Naive B cell (primary cell): ENCODE measurements at regions not wholly inside any gene's neighbourhood (a gene's known extent, or its start where the extent isn't known, plus 50 kb on each side); places are given as distances from the start of the nearest gene placed in this dataset.
"Not testable (repeated sequence)": the region's sequence is repeated elsewhere in the genome, so short reads cannot be mapped to it uniquely, and the experiment has no call there.

ENCODE experiments used
- ATAC-seq, 2 donors: fragments of 150-1000 bp; cut with Tn5 transposase; 2 replicates each; pipeline ENCODE4 v1.10.0; 2021; ENCODE audit warnings: low read depth in 2 of 2, mild to moderate bottlenecking in 2 of 2, moderate library complexity in 2 of 2
- DNase-seq: peaks from one replicate; pipeline ENCODE4 v3.0.0; 2022
- H3K27ac Mint-ChIP-seq, 6 donors: one replicate each; pipeline ENCODE4 v1.8.0; 2020 to 2022; ENCODE audit warnings: mild to moderate bottlenecking in 6 of 6, mixed read lengths in 6 of 6, moderate library complexity in 5 of 6, inconsistent platforms in 2 of 6
- H3K27me3 Mint-ChIP-seq, 3 donors: one replicate each; pipeline ENCODE4 v1.8.0; 2021 to 2022; ENCODE audit warnings: mixed read lengths in 3 of 3, mild to moderate bottlenecking in 1 of 3
- H3K36me3 Mint-ChIP-seq, 2 donors: one replicate each; pipeline ENCODE4 v1.8.0; 2020 to 2022; ENCODE audit warnings: mixed read lengths in 2 of 2, inconsistent platforms in 1 of 2, mild to moderate bottlenecking in 1 of 2
- H3K4me1 Mint-ChIP-seq, 3 donors: one replicate each; pipeline ENCODE4 v1.8.0; 2020 to 2022; ENCODE audit warnings: mixed read lengths in 3 of 3, inconsistent platforms in 1 of 3, mild to moderate bottlenecking in 1 of 3, moderate library complexity in 1 of 3
- H3K4me3 Mint-ChIP-seq, 8 donors: one replicate each; pipeline ENCODE4 v1.8.0; 2020 to 2022; ENCODE audit warnings: mild to moderate bottlenecking in 8 of 8, mixed read lengths in 8 of 8, moderate library complexity in 8 of 8, inconsistent platforms in 2 of 8
- H3K9me3 Mint-ChIP-seq, 7 donors: one replicate each; pipeline ENCODE4 v1.8.0; 2020 to 2022; ENCODE audit warnings: mixed read lengths in 7 of 7, mild to moderate bottlenecking in 5 of 7, inconsistent platforms in 2 of 7, moderate library complexity in 1 of 7

DNA sequence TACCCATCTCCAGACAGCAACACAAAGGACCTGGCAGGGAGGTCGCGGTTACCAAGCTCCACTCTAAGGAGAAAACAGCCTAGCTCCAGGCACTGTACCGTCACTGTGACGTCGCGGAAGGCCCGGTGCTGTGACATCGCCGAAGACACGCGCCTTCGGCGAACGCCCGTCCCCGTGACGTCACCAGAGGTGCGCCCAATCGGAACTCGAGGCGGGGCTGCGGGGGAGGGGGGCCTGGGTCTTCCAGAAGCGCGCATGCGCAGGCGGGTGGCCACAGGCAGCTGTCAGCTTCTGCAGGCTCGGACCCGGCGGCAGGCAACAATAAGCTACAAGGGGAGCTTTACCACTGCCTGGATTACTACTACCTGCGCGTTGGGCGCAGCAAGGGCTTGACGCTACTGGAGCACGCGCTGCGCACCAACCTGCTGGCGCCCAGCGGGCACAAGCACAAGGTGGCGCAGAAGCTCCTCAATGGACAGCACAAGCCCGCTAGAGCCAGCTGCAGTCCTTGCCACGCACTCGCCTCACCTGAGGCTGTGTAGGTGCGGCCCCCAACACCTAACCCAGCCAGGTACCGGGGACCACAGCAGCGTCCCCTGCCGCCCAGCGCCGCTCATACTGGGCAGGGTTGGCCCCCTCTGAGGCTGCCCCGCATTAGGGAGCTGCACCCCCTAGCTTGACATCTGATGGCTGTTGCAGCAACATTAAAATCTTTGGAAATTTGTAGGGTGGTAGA is 208.4 kb downstream of the TPST1 start:
- Mint-ChIP-seq H3K36me3 (no peaks in the 10 kb centered on the region), H3K27ac (peak overlapping the region; percentile 70 to 97 (median 94)), H3K9me3 (no peaks in the 10 kb centered on the region), H3K27me3 (no peaks in the 10 kb centered on the region), H3K4me3 (peak overlapping the region; percentile 72 to 88 (median 80)), H3K4me1 (peaks cover 2 to 18% (median 17%) of the 10 kb centered on the region in 3 donors)
- peak; percentile 87 to 90 for ATAC-seq
- DNase-seq: peak; percentile 72

DNA sequence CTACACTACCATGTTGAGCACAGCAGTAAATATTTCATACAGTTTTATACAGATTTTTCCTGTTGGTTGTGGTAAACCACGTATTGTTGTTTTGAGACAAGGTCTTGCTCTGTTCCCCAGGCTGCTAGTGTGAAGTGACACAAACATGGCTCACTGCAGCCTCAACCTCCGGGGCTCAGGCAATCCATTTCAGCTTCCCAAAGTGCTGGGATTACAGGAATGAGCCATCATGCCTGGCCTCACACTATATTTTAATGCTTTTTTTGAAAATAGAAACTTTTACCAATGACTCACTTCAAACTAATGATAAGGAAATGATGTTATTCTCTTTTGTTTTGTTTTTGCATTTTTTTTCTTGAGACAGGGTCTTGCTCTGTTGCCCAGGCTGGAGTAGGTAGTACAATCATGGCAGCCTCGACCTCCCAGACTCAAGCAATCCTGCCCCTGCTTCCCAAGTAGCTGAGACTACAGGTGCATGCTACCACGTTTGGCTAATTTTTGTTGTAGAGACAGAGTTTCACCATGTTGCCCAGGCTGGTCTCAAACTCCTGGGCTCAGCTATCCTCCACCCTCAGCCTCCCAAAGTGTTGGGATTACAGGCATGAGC is 210.6 kb downstream of the TPST1 start:
- ATAC-seq: no peak
- Mint-ChIP-seq H3K36me3 (no peaks in the 10 kb centered on the region), H3K27me3 (no peaks in the 10 kb centered on the region), H3K9me3 (no peaks in the 10 kb centered on the region), H3K27ac (peak overlapping the region in 2 of 6 donors; percentile 14 to 47), H3K4me1 (peaks cover 2 to 18% (median 17%) of the 10 kb centered on the region in 3 donors), H3K4me3 (peak overlapping the region in 1 of 8 donors; percentile 58)
- no peak for DNase-seq

DNA sequence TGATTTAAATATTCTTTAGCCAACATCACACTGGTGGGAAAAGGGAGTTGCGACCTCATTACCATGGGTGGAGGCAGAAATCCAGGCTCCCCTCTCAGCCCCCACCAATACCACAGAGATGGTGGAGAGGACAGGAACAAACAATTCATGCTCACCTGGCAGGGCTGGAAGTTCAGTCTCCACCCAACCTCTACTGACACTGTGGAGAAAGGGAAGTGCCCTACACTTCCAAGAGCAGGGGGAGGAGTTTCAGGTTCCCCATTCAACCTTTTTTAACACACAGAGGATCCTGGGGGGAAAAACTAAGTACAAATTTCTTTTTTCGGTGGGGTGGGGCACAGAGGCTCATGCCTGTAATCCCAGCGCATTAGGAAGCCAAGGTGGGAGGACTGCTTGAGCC is 210.1 kb upstream of the KCTD7 start:
- Mint-ChIP-seq H3K4me3 (no peak overlapping the region), H3K36me3 (peaks cover 0 to 6% of the 10 kb centered on the region in 2 donors), H3K4me1 (peaks cover 2 to 12% (median 12%) of the 10 kb centered on the region in 3 donors), H3K27ac (no peak overlapping the region), H3K27me3 (no peaks in the 10 kb centered on the region), H3K9me3 (no peaks in the 10 kb centered on the region)
- DNase-seq (no peak), ATAC-seq (no peak)

DNA sequence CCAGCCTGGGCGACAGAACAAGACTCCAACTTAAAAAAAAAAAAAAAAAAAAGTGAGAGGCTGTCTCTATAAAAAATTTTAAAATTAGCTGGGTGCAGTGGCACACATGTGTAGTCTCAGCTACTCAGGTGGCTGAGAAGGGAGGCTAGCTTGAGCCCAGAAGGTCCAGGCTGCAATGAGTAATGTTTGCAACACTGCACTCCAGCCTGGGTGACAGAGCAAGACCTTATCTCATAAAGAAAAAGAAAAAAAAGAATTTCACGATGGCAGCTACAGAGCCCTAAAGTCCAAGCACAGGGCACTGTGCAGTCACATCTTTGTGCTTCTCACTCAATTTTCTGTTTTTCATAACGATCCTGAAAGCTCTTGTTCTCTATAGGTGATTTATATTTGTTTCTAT is 209.5 kb upstream of the KCTD7 start:
- ATAC-seq: no peak
- Mint-ChIP-seq H3K27me3 (no peaks in the 10 kb centered on the region), H3K4me1 (peaks cover 0 to 6% (median 5%) of the 10 kb centered on the region in 3 donors), H3K27ac (no peak overlapping the region), H3K4me3 (no peak overlapping the region), H3K9me3 (no peaks in the 10 kb centered on the region), H3K36me3 (peaks cover 0 to 11% of the 10 kb centered on the region in 2 donors)
- no peak for DNase-seq

DNA sequence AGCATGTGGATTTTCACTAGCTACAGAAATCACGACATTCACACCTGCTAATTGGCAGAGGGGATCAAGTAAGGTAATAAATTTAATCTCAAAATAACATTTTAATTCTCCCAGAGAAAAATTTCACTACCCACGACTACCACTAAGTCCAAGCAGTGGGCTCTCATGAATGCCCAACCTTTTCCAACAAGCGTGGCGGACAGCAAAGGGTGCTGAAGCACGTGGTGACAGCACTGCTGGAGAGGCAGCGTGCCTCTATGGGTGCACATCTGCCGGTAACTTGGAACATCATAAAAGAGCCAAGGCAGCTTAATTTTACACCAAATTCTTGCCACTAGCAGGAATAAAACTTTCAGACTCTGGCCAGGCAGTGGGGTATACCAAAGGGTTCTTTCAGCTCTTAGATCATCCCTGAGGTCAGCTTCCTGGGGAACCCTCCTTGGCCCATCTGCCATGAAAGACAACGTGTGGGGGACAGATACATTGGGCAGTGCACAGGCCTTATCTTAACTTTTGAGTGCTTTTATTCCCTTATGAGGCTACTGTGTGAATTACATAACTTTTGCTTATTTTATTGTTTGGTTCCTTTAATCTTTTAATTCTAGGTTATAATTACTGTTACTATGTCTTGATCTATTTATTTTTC is 206.7 kb upstream of the KCTD7 start:
- Mint-ChIP-seq H3K9me3 (no peaks in the 10 kb centered on the region), H3K27ac (no peak overlapping the region), H3K4me3 (no peak overlapping the region), H3K27me3 (no peaks in the 10 kb centered on the region), H3K36me3 (peaks cover 7 to 11% of the 10 kb centered on the region in 2 donors), H3K4me1 (no peaks in the 10 kb centered on the region)
- DNase-seq (no peak), ATAC-seq (no peak)

DNA sequence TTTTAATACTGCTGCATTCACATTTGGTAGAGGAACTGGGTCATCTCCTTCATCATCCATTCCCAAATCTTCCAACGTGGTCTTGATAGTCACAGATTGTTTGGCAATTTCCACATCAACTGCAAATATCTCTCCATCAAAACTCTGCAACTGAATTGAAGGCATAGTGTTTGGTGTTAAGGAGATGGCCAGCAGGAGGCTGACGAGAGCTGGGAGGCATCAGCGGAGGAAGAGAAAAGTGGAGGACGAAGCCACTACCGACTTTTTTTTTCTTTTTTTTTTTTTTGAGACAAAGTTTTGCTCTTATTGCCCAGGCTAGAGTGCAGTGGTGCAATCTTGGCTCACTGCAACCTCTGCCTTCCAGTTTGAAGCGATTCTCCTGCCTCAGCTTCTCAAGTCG is 205.0 kb upstream of the KCTD7 start:
- Mint-ChIP-seq H3K9me3 (no peaks in the 10 kb centered on the region), H3K36me3 (peaks cover 7 to 11% of the 10 kb centered on the region in 2 donors), H3K27ac (peak overlapping the region in 1 of 6 donors; percentile 53), H3K4me3 (no peak overlapping the region), H3K27me3 (no peaks in the 10 kb centered on the region), H3K4me1 (no peaks in the 10 kb centered on the region)
- no peak for ATAC-seq
- no peak for DNase-seq

DNA sequence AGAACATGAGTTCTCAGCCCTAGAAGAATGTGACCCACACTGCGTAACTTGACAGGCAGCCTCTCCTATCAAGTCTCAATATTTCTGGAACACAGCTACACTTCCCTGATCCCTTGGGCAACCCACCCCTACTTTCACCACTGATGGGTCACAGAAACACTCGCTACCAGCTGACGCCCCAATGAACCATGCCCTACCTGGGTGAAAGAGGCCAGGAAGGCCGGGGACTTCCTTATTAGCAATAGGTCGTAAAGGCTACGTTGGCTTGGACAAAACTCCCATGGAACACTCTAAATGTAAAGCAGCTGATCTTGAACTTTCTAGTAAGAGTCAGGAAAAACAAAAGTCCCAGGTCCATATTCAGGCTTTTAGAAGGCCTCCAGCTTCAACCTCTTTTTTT is 202.3 kb upstream of the KCTD7 start:
- Mint-ChIP-seq H3K4me3 (no peak overlapping the region), H3K9me3 (no peaks in the 10 kb centered on the region), H3K27ac (peak overlapping the region in 1 of 6 donors; percentile 54), H3K4me1 (no peaks in the 10 kb centered on the region), H3K36me3 (peaks cover 11 to 12% of the 10 kb centered on the region in 2 donors), H3K27me3 (no peaks in the 10 kb centered on the region)
- ATAC-seq (no peak), DNase-seq (no peak)

DNA sequence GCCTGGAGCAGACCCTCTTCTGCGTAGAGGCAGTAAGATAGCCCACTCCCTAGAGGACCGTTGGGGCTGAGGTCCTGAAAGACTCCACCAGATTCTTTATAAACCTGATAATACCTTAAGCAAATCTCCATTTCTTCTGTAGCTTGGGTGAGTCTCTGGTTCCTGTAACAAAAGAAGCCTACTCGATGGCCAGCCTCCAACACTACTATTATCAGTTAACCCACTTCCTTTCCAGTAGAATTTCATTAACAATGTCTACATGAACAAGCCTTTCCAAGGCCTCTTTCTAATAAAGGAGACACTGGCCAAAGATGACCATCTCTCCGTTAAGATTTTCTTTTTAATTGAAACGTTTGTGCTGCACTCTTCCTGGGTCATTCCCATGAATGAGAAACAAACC is 201.7 kb upstream of the KCTD7 start:
- Mint-ChIP-seq H3K9me3 (no peaks in the 10 kb centered on the region), H3K4me3 (no peak overlapping the region), H3K27ac (no peak overlapping the region), H3K4me1 (no peaks in the 10 kb centered on the region), H3K27me3 (no peaks in the 10 kb centered on the region), H3K36me3 (peaks cover 11 to 12% of the 10 kb centered on the region in 2 donors)
- DNase-seq (no peak), ATAC-seq (no peak)

DNA sequence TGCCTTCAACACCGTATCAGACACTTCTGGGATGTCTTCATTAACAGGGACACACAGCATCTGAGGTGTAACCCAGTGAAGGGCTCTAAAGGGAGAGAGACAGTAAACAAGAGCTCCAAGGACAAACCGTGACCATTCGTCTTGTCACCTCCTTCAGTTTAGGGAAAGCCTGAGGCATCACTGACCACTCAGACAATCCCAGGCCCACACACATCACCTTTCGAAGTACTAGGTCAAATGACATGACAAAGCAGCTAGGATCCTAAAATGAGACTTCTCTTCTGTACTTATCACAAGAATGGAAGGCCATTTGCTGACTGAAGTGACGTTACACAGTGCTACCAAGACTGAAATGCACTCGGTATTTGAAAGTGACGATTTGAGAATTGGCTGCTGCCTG is 200.7 kb upstream of the KCTD7 start:
- Mint-ChIP-seq H3K27me3 (no peaks in the 10 kb centered on the region), H3K9me3 (no peaks in the 10 kb centered on the region), H3K4me3 (no peak overlapping the region), H3K36me3 (peaks cover 10 to 12% of the 10 kb centered on the region in 2 donors), H3K27ac (peak overlapping the region in 1 of 6 donors; percentile 52), H3K4me1 (no peaks in the 10 kb centered on the region)
- no peak for ATAC-seq
- no peak for DNase-seq

DNA sequence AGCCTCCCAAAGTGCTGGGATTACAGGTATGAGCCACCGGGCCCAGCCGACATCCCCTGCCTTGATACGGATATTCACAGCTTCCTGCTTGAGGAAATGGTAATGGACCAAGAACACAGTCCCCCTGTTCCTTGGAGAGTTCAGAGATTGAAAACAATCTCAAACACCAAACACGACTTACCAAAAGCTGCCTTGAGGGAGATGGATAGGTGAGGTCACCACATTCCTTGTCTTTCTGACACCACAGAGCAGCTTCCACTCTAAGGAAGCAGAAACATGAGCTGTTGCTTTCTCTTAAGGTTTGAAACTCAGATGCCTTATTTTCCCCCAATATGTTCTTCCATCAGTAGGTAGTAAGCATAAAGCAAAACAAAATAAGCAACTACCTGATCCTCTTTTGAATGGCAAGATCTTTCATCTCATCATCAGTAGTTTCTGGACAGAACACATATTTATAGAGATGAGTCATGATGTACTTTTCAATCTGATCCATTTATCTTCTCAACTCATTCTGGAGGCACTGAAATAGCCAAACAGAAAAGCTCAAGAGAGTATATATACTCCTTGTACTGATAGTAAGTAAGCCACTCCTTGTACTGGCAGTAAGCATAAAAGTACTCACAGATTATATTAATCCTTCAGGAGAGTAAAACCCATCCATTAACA is 199.1 kb upstream of the KCTD7 start:
- ATAC-seq: no peak
- H3K27ac Mint-ChIP-seq: no peak overlapping the region
- no peak for DNase-seq
- no peaks in the 10 kb centered on the region for H3K4me1 Mint-ChIP-seq
- H3K36me3 Mint-ChIP-seq: peaks cover 2 to 13% of the 10 kb centered on the region in 2 donors
- H3K27me3 Mint-ChIP-seq: no peaks in the 10 kb centered on the region
- no peaks in the 10 kb centered on the region for H3K9me3 Mint-ChIP-seq
- no peak overlapping the region for H3K4me3 Mint-ChIP-seq

DNA sequence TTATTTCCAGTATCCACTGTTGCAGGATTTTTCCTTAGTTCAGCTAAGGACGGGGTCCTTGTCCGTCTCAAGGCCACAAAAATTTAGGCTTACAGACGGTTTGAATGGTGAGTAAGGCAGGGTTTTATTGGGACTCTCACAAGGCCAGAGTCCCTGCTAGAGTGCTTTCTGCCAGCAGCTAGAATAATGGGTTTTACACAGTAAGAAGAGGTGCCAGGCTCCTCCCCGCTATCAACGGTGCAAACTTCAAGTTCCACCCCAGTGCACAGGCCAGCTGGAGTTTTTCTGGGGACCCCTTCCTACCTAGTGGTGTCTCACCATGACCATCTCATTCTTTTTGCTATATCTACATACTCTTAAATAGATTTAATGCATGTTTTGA is 198.5 kb upstream of the KCTD7 start:
- H3K27me3 Mint-ChIP-seq: no peaks in the 10 kb centered on the region
- H3K27ac Mint-ChIP-seq: no peak overlapping the region
- no peak for ATAC-seq
- H3K36me3 Mint-ChIP-seq: peaks cover 7 to 18% of the 10 kb centered on the region in 2 donors
- H3K9me3 Mint-ChIP-seq: no peaks in the 10 kb centered on the region
- H3K4me1 Mint-ChIP-seq: no peaks in the 10 kb centered on the region
- H3K4me3 Mint-ChIP-seq: no peak overlapping the region
- DNase-seq: no peak

DNA sequence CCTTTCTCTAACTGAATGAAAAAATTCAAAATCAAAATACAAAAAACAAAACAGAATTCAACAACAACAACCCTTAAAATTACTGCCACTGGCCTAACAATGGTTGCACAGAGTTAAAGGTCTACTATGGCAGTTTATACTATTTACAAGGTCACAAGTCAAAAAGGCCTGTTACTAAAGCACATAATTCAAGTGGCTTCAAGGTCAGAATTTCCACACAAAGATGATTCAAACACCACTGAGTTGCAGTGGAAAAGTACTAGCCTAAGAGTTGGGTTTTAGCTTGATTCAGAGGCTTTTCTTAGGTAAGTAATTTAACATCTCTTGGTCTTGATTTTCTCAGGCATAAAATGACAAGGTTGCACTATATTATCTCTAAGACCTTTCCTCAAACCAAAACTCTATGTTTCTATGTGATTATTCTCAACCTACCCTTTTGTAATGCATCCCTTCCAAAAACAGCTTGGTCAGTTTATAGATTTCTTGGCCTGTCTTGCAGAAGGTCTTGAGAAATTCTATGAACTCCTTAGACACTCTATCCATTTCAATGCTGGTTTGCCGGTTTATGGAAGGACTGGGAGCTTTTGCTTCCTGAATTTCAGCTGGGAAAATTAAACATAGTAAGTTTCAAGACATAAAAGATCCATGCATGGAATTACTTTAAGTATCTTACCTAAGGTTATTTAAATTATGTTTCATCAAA is 189.8 kb upstream of the KCTD7 start:
- peak overlapping the region in 1 of 6 donors; percentile 59 for H3K27ac Mint-ChIP-seq
- H3K27me3 Mint-ChIP-seq, H3K9me3 Mint-ChIP-seq, DNase-seq, H3K4me1 Mint-ChIP-seq, ATAC-seq, H3K4me3 Mint-ChIP-seq: not testable (repeated sequence)
- peaks cover 8 to 16% of the 10 kb centered on the region in 2 donors for H3K36me3 Mint-ChIP-seq

DNA sequence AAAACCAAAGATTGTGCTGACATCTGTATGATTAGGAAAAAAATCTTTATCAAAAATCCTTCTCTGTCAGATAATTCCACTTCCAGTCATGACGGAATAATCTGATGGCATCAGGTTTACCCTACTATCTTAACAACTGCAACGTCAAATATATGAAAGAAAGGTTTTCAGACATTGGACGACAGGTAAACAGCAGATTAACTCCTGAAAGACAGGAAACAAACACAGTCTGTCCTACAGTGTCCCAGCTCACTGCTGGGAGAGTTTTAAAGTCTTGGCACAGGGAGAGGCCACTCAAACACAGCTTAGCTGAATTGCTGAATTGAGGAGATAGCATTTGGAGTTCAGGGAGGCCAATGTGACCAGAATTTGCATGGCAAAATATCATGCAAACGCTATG is 186.3 kb upstream of the KCTD7 start:
- DNase-seq (no peak), ATAC-seq (no peak)
- Mint-ChIP-seq H3K4me3 (no peak overlapping the region), H3K4me1 (peaks cover 0 to 5% (median 0%) of the 10 kb centered on the region in 3 donors), H3K27me3 (no peaks in the 10 kb centered on the region), H3K27ac (peak overlapping the region in 1 of 6 donors; percentile 35), H3K9me3 (no peaks in the 10 kb centered on the region), H3K36me3 (no peaks in the 10 kb centered on the region)
